ENCODE measurements at regions not wholly inside any gene's neighbourhood (a gene's known extent, or its start where the extent isn't known, plus 50 kb on each side); places are given as distances from the start of the nearest gene placed in this dataset.
"Not testable (repeated sequence)": the region's sequence is repeated elsewhere in the genome, so short reads cannot be mapped to it uniquely, and the experiment has no call there.

GRCh38 chr6:109255087-109255486, 127.2 kb downstream of the CD164 start:
- no peak for DNase-seq (ENCODE audit: low read depth, low spot score)

GRCh38 chr6:109253366-109253765, 128.9 kb downstream of the CD164 start:
- DNase-seq (ENCODE audit: low read depth, low spot score), result no peak

GRCh38 chr6:109252261-109253041, 129.8 kb downstream of the CD164 start:
- no peak for DNase-seq (ENCODE audit: low read depth, low spot score)

DNA sequence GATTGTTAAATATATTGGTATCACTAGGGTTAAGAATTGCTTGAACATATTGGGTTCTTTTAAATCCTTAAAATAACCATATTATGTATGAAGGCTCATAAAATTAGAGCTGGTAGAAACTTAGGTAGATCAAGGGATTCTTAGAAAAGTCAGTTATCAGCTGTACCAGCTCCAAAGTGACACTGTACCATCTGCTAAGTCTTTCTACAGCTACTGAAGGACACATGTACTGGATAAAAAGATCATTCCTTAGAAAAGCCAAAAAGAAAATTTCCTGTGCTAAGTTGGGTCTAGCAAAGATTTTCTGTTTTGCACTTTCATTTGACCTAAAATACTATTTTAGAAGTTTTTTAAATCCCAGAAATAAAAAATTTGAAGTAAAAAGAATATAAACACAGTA, 130.4 kb downstream of the CD164 start:
- no peak for DNase-seq (ENCODE audit: low read depth, low spot score)

GRCh38 chr6:109250544-109251156, 131.6 kb downstream of the CD164 start:
- not testable (repeated sequence) for DNase-seq (ENCODE audit: low read depth, low spot score)

DNA sequence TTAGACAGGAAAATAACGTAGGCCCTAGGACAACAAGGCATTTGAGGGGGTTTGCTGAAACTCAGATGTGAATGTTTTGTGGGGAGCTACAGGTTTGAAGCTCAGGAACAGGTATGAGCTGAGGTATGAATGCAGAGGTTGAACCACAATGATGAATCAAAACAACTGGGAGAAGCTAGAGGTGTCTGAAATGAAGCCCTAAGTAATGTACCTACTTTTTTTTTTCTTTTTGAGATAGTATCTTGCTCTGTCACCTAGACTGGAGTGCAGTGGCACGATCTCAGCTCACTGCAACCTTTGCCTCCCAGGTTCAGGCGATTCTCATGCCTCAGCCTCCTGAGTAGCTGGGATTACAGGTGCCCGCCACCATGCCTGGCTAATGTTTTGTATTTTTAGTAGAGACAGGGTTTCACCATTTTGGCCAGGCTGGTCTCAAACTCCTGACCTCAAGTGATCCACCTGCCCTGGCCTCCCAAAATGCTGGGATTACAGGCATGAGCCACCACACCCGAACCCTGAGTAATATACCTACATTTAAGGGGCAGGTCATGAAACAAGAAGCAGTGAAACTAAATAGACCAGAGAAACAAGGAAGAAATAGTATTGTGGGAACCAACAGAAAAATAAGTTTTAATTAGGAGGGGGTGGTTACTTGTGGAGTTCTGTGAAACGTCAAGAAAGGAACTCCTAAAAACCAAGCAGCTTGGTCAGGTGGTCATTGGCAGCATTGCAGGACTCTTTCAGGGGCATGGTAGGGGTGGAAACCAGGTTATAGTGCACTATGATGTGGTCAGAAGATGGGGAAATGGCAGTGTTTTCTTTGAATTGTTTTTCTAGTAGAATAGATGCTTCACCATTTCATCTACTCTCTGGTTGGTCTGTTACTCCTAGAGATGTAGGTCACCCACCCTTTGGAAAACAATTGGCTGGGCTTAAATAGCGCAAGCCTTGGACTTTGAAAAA, 138.1 kb downstream of the CD164 start:
- no peak for DNase-seq (ENCODE audit: low read depth, low spot score)

- no peak for DNase-seq (ENCODE audit: low read depth, low spot score)
These were observed 139.3 kb downstream of the CD164 start for GRCh38 chr6:109242925-109243324.

GRCh38 chr6:109242029-109242428, 140.2 kb downstream of the CD164 start:
- DNase-seq (ENCODE audit: low read depth, low spot score), result no peak

DNA sequence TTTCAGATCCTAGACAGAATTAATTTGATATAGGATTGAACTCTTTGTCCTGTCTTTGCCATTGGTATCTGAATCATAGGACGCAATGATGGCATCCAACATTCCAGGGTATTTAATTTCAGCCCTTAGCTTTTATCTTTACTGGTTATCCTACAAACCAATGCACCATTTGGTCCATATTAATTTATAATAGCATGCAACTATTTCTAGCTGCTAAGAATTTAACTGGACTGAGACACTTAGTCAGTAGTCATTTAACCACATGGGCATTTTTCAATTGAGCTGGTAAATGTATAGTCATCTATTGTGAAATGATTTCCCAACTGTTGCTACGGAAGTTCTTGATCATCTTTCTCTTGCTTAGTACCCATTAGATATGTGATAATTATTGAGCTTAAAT, 141.1 kb downstream of the CD164 start:
- DNase-seq (ENCODE audit: low read depth, low spot score), result no peak

- no peak for DNase-seq (ENCODE audit: low read depth, low spot score)
These were observed 141.7 kb downstream of the CD164 start for GRCh38 chr6:109240370-109241084.

DNA sequence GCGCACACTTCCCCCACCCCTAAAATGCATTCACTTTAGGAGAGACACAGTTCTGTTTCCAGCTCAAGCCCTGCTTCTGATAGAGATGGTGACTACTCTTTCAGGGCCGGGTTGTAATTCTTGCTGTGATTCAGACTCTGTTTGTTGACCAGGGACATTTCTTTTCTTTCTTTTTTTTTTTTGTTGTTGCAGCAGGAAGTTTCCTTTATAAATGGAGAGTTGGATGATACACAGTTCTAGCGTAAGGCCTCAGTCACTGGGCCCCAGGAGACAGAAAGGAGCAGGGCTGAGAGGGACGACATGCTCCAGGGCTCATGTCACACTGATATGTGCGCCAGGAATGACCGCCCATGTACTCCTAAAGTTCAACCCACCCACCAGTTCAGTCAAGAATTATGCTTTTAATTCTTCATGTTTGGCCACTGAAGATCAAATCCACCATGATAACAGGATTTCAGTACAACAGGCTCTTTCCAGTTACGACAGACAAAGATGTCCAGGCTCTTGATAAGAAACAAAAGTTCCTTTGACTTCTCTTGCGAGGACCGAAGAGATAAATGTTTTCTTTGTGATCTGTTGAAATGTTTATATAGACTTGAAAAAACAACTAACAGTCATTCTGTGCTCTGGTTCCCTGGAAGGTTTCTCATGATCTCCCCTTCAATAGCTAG, 142.5 kb downstream of the CD164 start:
- DNase-seq (ENCODE audit: low read depth, low spot score), result no peak

DNA sequence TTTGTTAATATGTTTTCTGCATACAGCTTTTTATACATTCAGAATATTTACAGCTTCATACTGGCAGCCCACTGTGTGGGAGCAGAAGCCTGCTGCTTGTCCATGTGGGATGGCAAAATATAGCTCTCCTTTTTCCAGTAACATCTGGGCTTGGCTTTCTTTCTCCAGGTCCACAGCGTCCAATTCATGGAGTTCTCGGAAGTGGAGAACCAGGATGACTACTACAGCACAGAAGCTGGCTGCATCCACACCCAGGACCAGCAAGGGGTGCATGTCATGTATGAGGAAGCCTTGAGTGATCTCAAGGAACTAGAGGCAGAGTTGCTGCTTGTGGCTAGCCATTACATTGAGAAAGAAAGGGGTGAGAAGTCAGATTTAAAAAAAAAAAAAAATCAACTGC, 143.1 kb downstream of the CD164 start:
- no peak for DNase-seq (ENCODE audit: low read depth, low spot score)

GRCh38 chr6:109238396-109238795, 143.1 kb downstream of the CEP57L1 start:
- no peak for DNase-seq (ENCODE audit: low read depth, low spot score)

DNA sequence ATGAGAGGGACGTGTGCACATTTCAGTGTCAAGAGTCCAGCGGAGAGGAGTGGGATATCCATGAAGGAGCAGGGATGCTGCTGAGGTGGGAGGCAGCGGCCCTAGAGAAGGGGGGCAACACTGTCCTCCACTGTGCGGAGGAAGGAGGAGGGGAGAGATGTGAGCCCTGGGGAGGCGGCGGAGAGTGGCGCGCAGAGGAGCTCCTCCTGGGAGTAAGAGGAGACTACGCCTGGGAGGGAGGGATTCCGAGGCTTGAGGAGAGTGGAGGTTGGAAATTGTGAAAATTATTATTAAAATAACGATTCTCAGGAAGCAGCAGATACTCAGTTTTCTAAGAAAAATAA, 142.7 kb downstream of the CEP57L1 start:
- DNase-seq (ENCODE audit: low read depth, low spot score), result no peak

DNA sequence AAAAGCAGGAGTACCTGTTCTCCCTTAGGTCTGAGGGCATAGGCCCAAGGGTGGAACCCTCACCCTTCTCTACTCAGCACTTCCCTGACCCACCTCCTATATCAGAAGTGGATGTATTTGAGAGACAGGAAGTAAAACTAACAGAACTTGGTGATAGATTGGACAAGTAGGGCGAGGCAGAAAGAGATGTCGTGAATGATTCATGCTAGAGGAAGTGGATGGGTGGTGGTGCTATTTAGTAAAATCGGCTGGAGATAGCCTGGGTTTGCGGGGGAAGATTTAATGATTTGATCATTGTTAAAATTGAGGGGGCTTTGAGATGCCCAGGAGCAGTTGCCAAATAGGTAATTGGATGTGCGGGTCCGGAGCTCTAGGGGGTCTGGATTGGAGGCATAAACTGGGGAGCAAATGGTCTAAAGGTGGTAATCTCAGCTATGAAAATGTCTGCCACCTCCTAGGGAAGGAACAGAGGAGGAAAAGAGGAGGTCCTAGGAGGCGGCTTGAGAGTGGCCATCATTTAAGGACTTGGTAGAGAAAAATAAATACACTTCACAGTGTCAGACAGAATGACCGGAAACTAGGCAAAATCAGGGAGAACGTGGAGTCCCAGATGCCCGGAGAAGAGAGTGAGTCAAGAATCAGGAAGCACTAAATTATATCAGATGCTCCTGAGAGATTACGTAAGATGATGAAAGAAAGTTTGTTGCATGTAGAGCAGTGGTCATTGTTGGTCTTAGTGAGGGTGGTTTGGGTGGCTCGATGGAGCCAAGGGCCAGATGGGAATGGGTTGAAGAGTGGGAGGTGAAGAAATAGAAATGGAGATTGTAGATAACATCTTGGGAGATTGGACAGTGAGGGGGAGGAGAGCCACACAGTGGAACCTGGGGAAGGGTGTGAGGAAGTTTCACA, 142.0 kb downstream of the CEP57L1 start:
- no peak for DNase-seq (ENCODE audit: low read depth, low spot score)

- peak; percentile 65 for DNase-seq (ENCODE audit: low read depth, low spot score)
These were observed 141.1 kb downstream of the CEP57L1 start for GRCh38 chr6:109236115-109237076.

DNA sequence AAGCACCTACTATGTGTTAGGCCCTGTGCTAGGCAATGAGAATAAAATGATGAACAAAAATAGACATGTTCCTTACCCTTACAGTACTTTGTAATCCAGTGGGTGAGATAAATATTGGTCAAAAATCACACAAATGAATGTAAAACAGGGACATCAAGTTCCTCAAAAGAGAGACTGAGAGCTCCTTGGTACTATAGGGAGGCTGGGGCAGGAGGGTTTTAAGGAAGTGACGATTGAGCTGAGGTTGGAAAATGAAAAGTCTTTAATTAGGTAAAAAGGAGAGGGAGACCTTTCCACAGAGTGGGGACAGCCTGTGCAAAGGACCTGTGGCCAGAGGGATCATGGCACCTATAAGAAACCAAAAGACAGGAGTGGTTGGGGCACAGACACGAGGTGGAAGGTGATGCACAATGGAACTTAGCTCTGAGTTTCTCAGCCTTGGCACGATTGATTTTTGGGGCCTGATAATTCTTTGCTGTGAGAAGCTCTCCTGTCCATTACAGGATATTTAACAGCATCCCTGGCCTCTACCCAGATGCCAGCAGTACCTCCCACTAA, 140.3 kb downstream of the CEP57L1 start:
- no peak for DNase-seq (ENCODE audit: low read depth, low spot score)

GRCh38 chr6:109230453-109230852, 135.1 kb downstream of the CEP57L1 start:
- no peak for DNase-seq (ENCODE audit: low read depth, low spot score)

GRCh38 chr6:109229536-109229935, 134.2 kb downstream of the CEP57L1 start:
- DNase-seq (ENCODE audit: low read depth, low spot score), result no peak
